C4-2B (cell line): ENCODE measurements at regions not wholly inside any gene's neighbourhood (a gene's known extent, or its start where the extent isn't known, plus 50 kb on each side); places are given as distances from the start of the nearest gene placed in this dataset.

ENCODE experiments used
- ZFX ChIP-seq: fragments of 450-650 bp; IDR thresholded peaks from 2 replicates; pipeline ENCODE4 v1.6.1; 2017
- TF ChIP-seq, protein P1 (sequence below): fragments of 450-650 bp; conservative IDR thresholded peaks from 2 replicates; pipeline ENCODE4 v1.5.1; 2017; ENCODE audit warnings: mild to moderate bottlenecking

DNA sequence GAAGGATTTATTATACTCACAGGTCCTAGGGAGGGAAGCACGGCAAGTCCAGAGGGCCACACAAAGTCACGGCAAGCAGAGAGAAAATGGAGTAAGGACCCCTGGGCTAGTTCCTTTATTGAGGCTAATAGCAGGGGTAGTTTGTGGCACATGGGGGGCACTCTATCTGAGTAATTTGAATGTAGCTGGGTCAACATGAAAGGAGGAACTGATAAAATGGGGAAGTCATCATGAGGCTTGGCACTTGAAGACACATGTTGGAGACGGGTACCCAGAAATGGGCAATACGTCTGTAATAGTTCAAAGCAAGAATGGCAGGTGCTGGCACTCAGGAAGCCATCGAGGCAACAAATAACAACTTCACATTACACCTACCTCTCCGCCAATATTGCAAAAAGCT is 1136.4 kb downstream of the MRPL39 start:
- TF ChIP-seq, protein P1, sequence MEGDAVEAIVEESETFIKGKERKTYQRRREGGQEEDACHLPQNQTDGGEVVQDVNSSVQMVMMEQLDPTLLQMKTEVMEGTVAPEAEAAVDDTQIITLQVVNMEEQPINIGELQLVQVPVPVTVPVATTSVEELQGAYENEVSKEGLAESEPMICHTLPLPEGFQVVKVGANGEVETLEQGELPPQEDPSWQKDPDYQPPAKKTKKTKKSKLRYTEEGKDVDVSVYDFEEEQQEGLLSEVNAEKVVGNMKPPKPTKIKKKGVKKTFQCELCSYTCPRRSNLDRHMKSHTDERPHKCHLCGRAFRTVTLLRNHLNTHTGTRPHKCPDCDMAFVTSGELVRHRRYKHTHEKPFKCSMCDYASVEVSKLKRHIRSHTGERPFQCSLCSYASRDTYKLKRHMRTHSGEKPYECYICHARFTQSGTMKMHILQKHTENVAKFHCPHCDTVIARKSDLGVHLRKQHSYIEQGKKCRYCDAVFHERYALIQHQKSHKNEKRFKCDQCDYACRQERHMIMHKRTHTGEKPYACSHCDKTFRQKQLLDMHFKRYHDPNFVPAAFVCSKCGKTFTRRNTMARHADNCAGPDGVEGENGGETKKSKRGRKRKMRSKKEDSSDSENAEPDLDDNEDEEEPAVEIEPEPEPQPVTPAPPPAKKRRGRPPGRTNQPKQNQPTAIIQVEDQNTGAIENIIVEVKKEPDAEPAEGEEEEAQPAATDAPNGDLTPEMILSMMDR = no peak
- TF ChIP-seq ZFX = no peak
